CD8-positive, alpha-beta memory T cell (primary cell): ENCODE measurements at regions not wholly inside any gene's neighbourhood (a gene's known extent, or its start where the extent isn't known, plus 50 kb on each side); places are given as distances from the start of the nearest gene placed in this dataset.

Experiments used
- CTCF ChIA-PET: fragments of 350-600 bp; sonication (Branson Sonifier 250); formaldehyde crosslinking; loops from one replicate; lab custom pipeline; 2021; ENCODE audit warnings: antibody characterized with exemption; lab: Charles Lee
- POLR2A ChIA-PET: fragments of 350-600 bp; sonication (Branson Sonifier 250); formaldehyde crosslinking; loops from one replicate; lab custom pipeline; 2021; ENCODE audit warnings: antibody characterized with exemption; lab: Charles Lee
- DNase-seq, 5 donors: peaks; one replicate each; pipeline versions ENCODE4 v3.0.0 to v3.0.0-alpha.2; 2020 to 2022; ENCODE audit warnings: mixed read lengths in 1 of 5
- H3K27ac ChIP-seq: one replicate; pipeline ENCODE4 v1.7.0; 2013; ENCODE audit warnings: low read depth, mild to moderate bottlenecking, low read length, moderate library complexity
- H3K27me3 ChIP-seq: 2 replicates; pipeline ENCODE4 v1.7.0; 2013; ENCODE audit warnings: low read length, mild to moderate bottlenecking; ENCODE audit not compliant: insufficient read depth, poor library complexity, severe bottlenecking
- H3K36me3 ChIP-seq: 2 replicates; pipeline ENCODE4 v1.7.0; 2013; ENCODE audit warnings: mild to moderate bottlenecking, low read length, moderate library complexity; ENCODE audit not compliant: insufficient read depth
- H3K4me1 ChIP-seq: 2 replicates; pipeline ENCODE4 v1.7.0; 2013; ENCODE audit warnings: mild to moderate bottlenecking, low read length, moderate library complexity; ENCODE audit not compliant: insufficient read depth
- H3K4me3 ChIP-seq: 2 replicates; pipeline ENCODE4 v1.7.0; 2013; ENCODE audit warnings: mild to moderate bottlenecking, low read length
- H3K9me3 ChIP-seq: 2 replicates; pipeline ENCODE4 v1.7.0; 2013; ENCODE audit warnings: mild to moderate bottlenecking, low read length
- H3K27ac Mint-ChIP-seq, 8 donors: one replicate each; pipeline ENCODE4 v1.8.0; 2020 to 2021; ENCODE audit warnings: mixed read lengths in 8 of 8, mild to moderate bottlenecking in 6 of 8, inconsistent platforms in 3 of 8, moderate library complexity in 3 of 8
- H3K27me3 Mint-ChIP-seq, 2 donors: one replicate each; pipeline ENCODE4 v1.8.0; 2020 to 2021; ENCODE audit warnings: mixed read lengths in 2 of 2, mild to moderate bottlenecking in 1 of 2, moderate library complexity in 1 of 2
- H3K36me3 Mint-ChIP-seq, 3 donors: one replicate each; pipeline ENCODE4 v1.8.0; 2020 to 2021; ENCODE audit warnings: mixed read lengths in 3 of 3, inconsistent platforms in 1 of 3, mild to moderate bottlenecking in 1 of 3
- H3K4me1 Mint-ChIP-seq, 3 donors: one replicate each; pipeline ENCODE4 v1.8.0; 2020 to 2021; ENCODE audit warnings: mixed read lengths in 3 of 3, inconsistent platforms in 1 of 3, mild to moderate bottlenecking in 1 of 3
- H3K4me3 Mint-ChIP-seq, 7 donors: one replicate each; pipeline ENCODE4 v1.8.0; 2020 to 2021; ENCODE audit warnings: mixed read lengths in 7 of 7, mild to moderate bottlenecking in 6 of 7, moderate library complexity in 4 of 7, inconsistent platforms in 2 of 7
- H3K9me3 Mint-ChIP-seq, 5 donors: one replicate each; pipeline ENCODE4 v1.8.0; 2020 to 2022; ENCODE audit warnings: mixed read lengths in 5 of 5, mild to moderate bottlenecking in 3 of 5, moderate library complexity in 2 of 5, inconsistent platforms in 1 of 5

DNA sequence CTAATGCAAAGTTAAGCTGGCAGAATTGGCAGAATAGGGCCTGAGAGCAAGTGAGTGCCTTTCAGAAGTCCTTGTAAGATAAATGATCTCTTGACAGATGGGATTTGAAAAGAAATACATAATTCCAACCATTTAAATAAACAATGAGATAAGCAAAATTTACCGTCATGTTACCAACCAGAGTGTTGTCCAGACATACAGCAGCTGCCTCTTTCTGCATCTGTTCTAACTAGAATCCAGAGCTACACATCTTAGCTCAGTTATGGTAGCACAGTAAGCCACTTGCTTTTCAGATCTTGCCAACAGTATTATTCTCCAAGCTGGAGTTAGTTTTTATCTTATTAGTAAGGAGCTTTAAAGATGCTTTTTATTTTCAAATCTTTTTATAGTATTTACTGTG lies 179.6 kb downstream of the BARD1 start:
- H3K4me1 ChIP-seq: no peaks in the 10 kb centered on the region
- DNase-seq: no peak
- H3K27ac ChIP-seq: no peak overlapping the region
- ChIA-PET CTCF (no interaction called here), POLR2A (no interaction called here)
- H3K4me3 ChIP-seq: no peak overlapping the region
- no peaks in the 10 kb centered on the region for H3K9me3 ChIP-seq
- no peaks in the 10 kb centered on the region for H3K27me3 ChIP-seq
- peaks cover 0 to 2% of the 10 kb centered on the region in 2 donors for H3K27me3 Mint-ChIP-seq
- H3K27ac Mint-ChIP-seq: no peak overlapping the region
- no peak overlapping the region for H3K4me3 Mint-ChIP-seq
- no peaks in the 10 kb centered on the region for H3K36me3 ChIP-seq
- H3K36me3 Mint-ChIP-seq: peaks cover 0 to 2% (median 0%) of the 10 kb centered on the region in 3 donors
- no peaks in the 10 kb centered on the region for H3K4me1 Mint-ChIP-seq
- H3K9me3 Mint-ChIP-seq: peaks cover 0 to 14% (median 6%) of the 10 kb centered on the region in 5 donors
